Common myeloid progenitor, CD34-positive (primary cell): ENCODE measurements at regions not wholly inside any gene's neighbourhood (a gene's known extent, or its start where the extent isn't known, plus 50 kb on each side); places are given as distances from the start of the nearest gene placed in this dataset.

Experiments
- CTCF ChIA-PET: fragments of 350-600 bp; sonication (Branson Sonifier 250); formaldehyde crosslinking; loops from one replicate; lab custom pipeline; 2021; ENCODE audit warnings: antibody characterized with exemption; lab: Charles Lee
- POLR2A ChIA-PET: fragments of 350-600 bp; sonication (Branson Sonifier 250); formaldehyde crosslinking; loops from one replicate; lab custom pipeline; 2021; ENCODE audit warnings: antibody characterized with exemption; lab: Charles Lee
- DNase-seq, 3 donors: peaks; one replicate each; pipeline versions ENCODE4 v3.0.0 to v3.0.0-alpha.2; 2013
- H3K27ac ChIP-seq, 2 experiments: 1 replicate in 1 of 2; 2 replicates in 1 of 2; pipeline ENCODE4 v1.7.0; 2013; ENCODE audit warnings: inconsistent platforms in 2 of 2, low read length in 2 of 2, mild to moderate bottlenecking in 2 of 2, low read depth in 1 of 2, moderate library complexity in 1 of 2; ENCODE audit not compliant: severe bottlenecking in 2 of 2, insufficient read depth in 1 of 2, poor library complexity in 1 of 2
- H3K27me3 ChIP-seq, 5 experiments: replicated peaks in 2 of 5; 1 replicate in 3 of 5; 2 replicates in 2 of 5; pipeline versions ENCODE4 v1.6.1 to v1.7.0; 2013; ENCODE audit warnings: low read length in 4 of 5, mild to moderate bottlenecking in 2 of 5, moderate library complexity in 2 of 5, inconsistent platforms in 1 of 5; ENCODE audit not compliant: insufficient read depth in 5 of 5, control insufficient read depth in 4 of 5
- H3K36me3 ChIP-seq, 4 experiments: 1 replicate in 2 of 4; 2 replicates in 2 of 4; pipeline versions ENCODE4 v1.6.1 to v1.7.0; 2013; ENCODE audit warnings: low read length in 3 of 4, control low read depth in 1 of 4, mild to moderate bottlenecking in 1 of 4; ENCODE audit not compliant: control insufficient read depth in 4 of 4, insufficient read depth in 4 of 4
- H3K4me1 ChIP-seq, 4 experiments: 1 replicate in 3 of 4; 2 replicates in 1 of 4; pipeline versions ENCODE4 v1.6.1 to v1.7.1; 2013; ENCODE audit warnings: low read length in 3 of 4, mild to moderate bottlenecking in 3 of 4, control low read depth in 1 of 4, inconsistent platforms in 1 of 4, moderate library complexity in 1 of 4; ENCODE audit not compliant: control insufficient read depth in 4 of 4, insufficient read depth in 4 of 4; ENCODE audit errors: control extremely low read depth in 1 of 4
- H3K4me3 ChIP-seq, 7 experiments: 1 replicate in 4 of 7; 2 replicates in 3 of 7; pipeline versions ENCODE4 v1.5.1 to v1.7.0; 2013; ENCODE audit warnings: mild to moderate bottlenecking in 7 of 7, low read length in 6 of 7, moderate library complexity in 6 of 7, inconsistent platforms in 2 of 7, low read depth in 2 of 7, control low read depth in 1 of 7; ENCODE audit not compliant: insufficient read depth in 4 of 7, control insufficient read depth in 1 of 7; ENCODE audit errors: extremely low read depth in 1 of 7
- H3K9me3 ChIP-seq, 5 experiments: 1 replicate in 4 of 5; 2 replicates in 1 of 5; pipeline versions ENCODE4 v1.6.1 to v1.7.1; 2013; ENCODE audit warnings: low read length in 4 of 5, mild to moderate bottlenecking in 2 of 5, inconsistent platforms in 1 of 5, low read depth in 1 of 5, moderate library complexity in 1 of 5; ENCODE audit not compliant: control insufficient read depth in 4 of 5, insufficient read depth in 2 of 5; ENCODE audit errors: control extremely low read depth in 1 of 5
- WGBS: methylation state at CpG from one replicate; pipeline ENCODE4 v1.1.5; 2013; ENCODE audit not compliant: insufficient coverage; 5-methylcytosine and 5-hydroxymethylcytosine counted together

- Histone ChIP-seq H3K27me3 (peaks cover 0 to 5% (median 0%) of the 10 kb centered on the region in 5 experiments), H3K9me3 (no peaks in the 10 kb centered on the region), H3K36me3 (no peaks in the 10 kb centered on the region), H3K4me1 (no peaks in the 10 kb centered on the region), H3K4me3 (no peak overlapping the region), H3K27ac (no peak overlapping the region)
- WGBS = 100% methylated on average over 2 of the region's 4 CpGs
- no peak for DNase-seq
- CTCF ChIA-PET = interaction anchor here (1.5 to 2.0 kb wide), 2 partner anchors 8 to 24 kb away, joined by 3 to 5 read pairs; no protein-coding TSS in a partner anchor
- POLR2A ChIA-PET = interaction anchor here (0.6 kb wide), 1 partner anchor 24 kb away, joined by 3 read pairs; no protein-coding TSS in a partner anchor
Observed at GRCh38 chr6:40822619-40823018, 216.4 kb downstream of the UNC5CL start.

GRCh38 chr6:40819182-40819834, 219.7 kb downstream of the UNC5CL start:
- POLR2A ChIA-PET = no interaction called here
- Histone ChIP-seq H3K9me3 (no peaks in the 10 kb centered on the region), H3K27ac (no peak overlapping the region), H3K36me3 (no peaks in the 10 kb centered on the region), H3K4me1 (no peaks in the 10 kb centered on the region), H3K4me3 (no peak overlapping the region), H3K27me3 (peaks cover 0 to 5% (median 0%) of the 10 kb centered on the region in 5 experiments)
- WGBS = 92% methylated on average over 8 of the region's 9 CpGs
- DNase-seq = no peak
- CTCF ChIA-PET = interaction anchor here (0.9 kb wide), 1 partner anchor 236 kb away, joined by 3 read pairs; no protein-coding TSS in a partner anchor

GRCh38 chr6:40817369-40817768, 221.7 kb downstream of the UNC5CL start:
- no peak overlapping the region for H3K27ac ChIP-seq
- H3K27me3 ChIP-seq = peaks cover 0 to 6% (median 0%) of the 10 kb centered on the region in 5 experiments
- H3K36me3 ChIP-seq = no peaks in the 10 kb centered on the region
- CTCF ChIA-PET = interaction anchor here (0.7 kb wide), 1 partner anchor 1514 kb away, joined by 3 read pairs; no protein-coding TSS in a partner anchor
- WGBS = 100% methylated on average over 1 of the region's 6 CpGs
- no peaks in the 10 kb centered on the region for H3K4me1 ChIP-seq
- H3K9me3 ChIP-seq = no peaks in the 10 kb centered on the region
- POLR2A ChIA-PET = no interaction called here
- no peak overlapping the region for H3K4me3 ChIP-seq
- DNase-seq = no peak

GRCh38 chr6:40816601-40817000, 222.4 kb downstream of the UNC5CL start:
- 92% methylated on average over 2 of the region's 2 CpGs for WGBS
- Histone ChIP-seq H3K36me3 (no peaks in the 10 kb centered on the region), H3K27me3 (peaks cover 0 to 5% (median 0%) of the 10 kb centered on the region in 5 experiments), H3K4me1 (no peaks in the 10 kb centered on the region), H3K27ac (no peak overlapping the region), H3K4me3 (no peak overlapping the region), H3K9me3 (no peaks in the 10 kb centered on the region)
- POLR2A ChIA-PET = no interaction called here
- no peak for DNase-seq
- CTCF ChIA-PET = no interaction called here

GRCh38 chr6:40815731-40816130, 223.3 kb downstream of the UNC5CL start:
- no peak overlapping the region for H3K4me3 ChIP-seq
- no peak overlapping the region for H3K27ac ChIP-seq
- H3K9me3 ChIP-seq = no peaks in the 10 kb centered on the region
- DNase-seq = no peak
- no peaks in the 10 kb centered on the region for H3K36me3 ChIP-seq
- WGBS = 98% methylated on average over 5 of the region's 12 CpGs
- H3K4me1 ChIP-seq = no peaks in the 10 kb centered on the region
- ChIA-PET CTCF (no interaction called here), POLR2A (no interaction called here)
- H3K27me3 ChIP-seq = peaks cover 0 to 5% (median 0%) of the 10 kb centered on the region in 5 experiments

- no peak for DNase-seq
- H3K27ac ChIP-seq = no peak overlapping the region
- peaks cover 0 to 2% (median 0%) of the 10 kb centered on the region in 5 experiments for H3K27me3 ChIP-seq
Observed at GRCh38 chr6:40810171-40810570, 223.0 kb upstream of the LRFN2 start.

GRCh38 chr6:40809627-40810026, 222.5 kb upstream of the LRFN2 start:
- no peak for DNase-seq
- Histone ChIP-seq H3K4me3 (no peak overlapping the region), H3K9me3 (no peaks in the 10 kb centered on the region), H3K27ac (no peak overlapping the region), H3K36me3 (no peaks in the 10 kb centered on the region), H3K4me1 (no peaks in the 10 kb centered on the region), H3K27me3 (peaks cover 0 to 2% (median 0%) of the 10 kb centered on the region in 5 experiments)
- POLR2A ChIA-PET = no interaction called here
- CTCF ChIA-PET = no interaction called here
- no CpG with 5 or more reads among the region's 1 CpG for WGBS

More at GRCh38 chr6:40810171-40810570, 223.0 kb upstream of the LRFN2 start:
- Histone ChIP-seq H3K36me3 (no peaks in the 10 kb centered on the region), H3K9me3 (no peaks in the 10 kb centered on the region), H3K4me1 (no peaks in the 10 kb centered on the region), H3K4me3 (no peak overlapping the region)
- ChIA-PET CTCF (no interaction called here), POLR2A (no interaction called here)
